GM12878 (cell line): ENCODE measurements at regions not wholly inside any gene's neighbourhood (a gene's known extent, or its start where the extent isn't known, plus 50 kb on each side); places are given as distances from the start of the nearest gene placed in this dataset.

ENCODE experiments used
- ATF7 ChIP-seq: fragments of 450-650 bp; IDR thresholded peaks from 2 replicates; pipeline ENCODE4 v1.6.1; 2016; ENCODE audit warnings: low read depth, mild to moderate bottlenecking
- FOXK2 ChIP-seq: fragments of 450-650 bp; IDR thresholded peaks from 2 replicates; pipeline ENCODE4 v1.6.1; 2017; ENCODE audit warnings: mild to moderate bottlenecking, moderate library complexity
- IKZF1 ChIP-seq: fragments of 450-650 bp; conservative IDR thresholded peaks from 2 replicates; pipeline ENCODE4 v1.6.1; 2017; ENCODE audit warnings: antibody characterized with exemption, mild to moderate bottlenecking
- MYC ChIP-seq: IDR thresholded peaks from 2 replicates; pipeline ENCODE4 v1.6.1; 2011; ENCODE audit warnings: mild to moderate bottlenecking, low read length, moderate library complexity, inconsistent platforms; ENCODE audit not compliant: insufficient read depth, insufficient replicate concordance, insufficient read length, severe bottlenecking
- NR2F1 ChIP-seq: fragments of 450-650 bp; conservative IDR thresholded peaks from 2 replicates; pipeline ENCODE4 v1.6.1; 2017; ENCODE audit warnings: mild to moderate bottlenecking
- SIN3A ChIP-seq: IDR thresholded peaks from 2 replicates; pipeline ENCODE4 v1.6.1; 2012; ENCODE audit warnings: low read depth, low read length, improper control_type of control experiment
- TF ChIP-seq, protein P1 (sequence below): IDR thresholded peaks from 2 replicates; pipeline ENCODE4 v1.6.1; 2012; ENCODE audit warnings: low read length, inconsistent platforms
- TF ChIP-seq, protein P2 (sequence below): fragments of 150-350 bp; IDR thresholded peaks from 2 replicates; pipeline ENCODE4 v1.6.1; 2016; ENCODE audit warnings: low read depth, low read length

DNA sequence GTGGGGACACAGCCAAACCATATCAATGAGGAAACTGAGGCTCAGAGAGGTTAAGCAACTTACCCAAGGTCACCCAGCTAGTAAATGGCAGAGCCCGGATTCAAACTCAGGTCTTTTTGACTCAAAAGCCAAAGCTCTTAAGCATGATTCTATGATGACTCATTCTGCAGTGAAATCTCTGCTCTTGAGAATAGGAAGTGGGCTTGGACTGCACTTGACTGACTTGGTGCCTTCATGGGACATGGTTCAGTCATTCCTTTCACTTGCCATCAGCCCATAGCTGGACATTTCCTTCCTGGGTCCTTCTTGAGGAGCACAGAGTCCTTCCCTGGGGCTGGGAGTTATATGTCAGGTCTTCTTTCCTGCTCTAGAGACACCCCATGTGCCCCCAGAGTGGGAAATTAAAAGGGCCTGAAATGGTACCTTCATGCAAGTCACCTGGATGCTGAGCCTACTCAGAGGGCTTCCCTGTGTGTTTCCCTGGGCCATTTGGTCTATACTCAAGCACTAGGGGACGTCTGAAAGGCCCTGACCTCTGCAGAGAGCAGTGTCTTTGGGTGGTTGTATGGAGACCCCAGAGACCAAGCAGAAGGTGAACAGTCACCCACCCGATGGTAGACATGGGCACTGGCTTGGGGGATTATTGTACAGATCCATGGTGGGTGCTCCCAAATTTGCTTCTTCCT, 62.4 kb upstream of the SDK1 start:
- TF ChIP-seq SIN3A (no peak), NR2F1 (no peak), ATF7 (no peak), MYC (no peak), FOXK2 (no peak), IKZF1 (no peak)
- TF ChIP-seq, protein P1, sequence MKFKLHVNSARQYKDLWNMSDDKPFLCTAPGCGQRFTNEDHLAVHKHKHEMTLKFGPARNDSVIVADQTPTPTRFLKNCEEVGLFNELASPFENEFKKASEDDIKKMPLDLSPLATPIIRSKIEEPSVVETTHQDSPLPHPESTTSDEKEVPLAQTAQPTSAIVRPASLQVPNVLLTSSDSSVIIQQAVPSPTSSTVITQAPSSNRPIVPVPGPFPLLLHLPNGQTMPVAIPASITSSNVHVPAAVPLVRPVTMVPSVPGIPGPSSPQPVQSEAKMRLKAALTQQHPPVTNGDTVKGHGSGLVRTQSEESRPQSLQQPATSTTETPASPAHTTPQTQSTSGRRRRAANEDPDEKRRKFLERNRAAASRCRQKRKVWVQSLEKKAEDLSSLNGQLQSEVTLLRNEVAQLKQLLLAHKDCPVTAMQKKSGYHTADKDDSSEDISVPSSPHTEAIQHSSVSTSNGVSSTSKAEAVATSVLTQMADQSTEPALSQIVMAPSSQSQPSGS = no peak
- TF ChIP-seq, protein P2, sequence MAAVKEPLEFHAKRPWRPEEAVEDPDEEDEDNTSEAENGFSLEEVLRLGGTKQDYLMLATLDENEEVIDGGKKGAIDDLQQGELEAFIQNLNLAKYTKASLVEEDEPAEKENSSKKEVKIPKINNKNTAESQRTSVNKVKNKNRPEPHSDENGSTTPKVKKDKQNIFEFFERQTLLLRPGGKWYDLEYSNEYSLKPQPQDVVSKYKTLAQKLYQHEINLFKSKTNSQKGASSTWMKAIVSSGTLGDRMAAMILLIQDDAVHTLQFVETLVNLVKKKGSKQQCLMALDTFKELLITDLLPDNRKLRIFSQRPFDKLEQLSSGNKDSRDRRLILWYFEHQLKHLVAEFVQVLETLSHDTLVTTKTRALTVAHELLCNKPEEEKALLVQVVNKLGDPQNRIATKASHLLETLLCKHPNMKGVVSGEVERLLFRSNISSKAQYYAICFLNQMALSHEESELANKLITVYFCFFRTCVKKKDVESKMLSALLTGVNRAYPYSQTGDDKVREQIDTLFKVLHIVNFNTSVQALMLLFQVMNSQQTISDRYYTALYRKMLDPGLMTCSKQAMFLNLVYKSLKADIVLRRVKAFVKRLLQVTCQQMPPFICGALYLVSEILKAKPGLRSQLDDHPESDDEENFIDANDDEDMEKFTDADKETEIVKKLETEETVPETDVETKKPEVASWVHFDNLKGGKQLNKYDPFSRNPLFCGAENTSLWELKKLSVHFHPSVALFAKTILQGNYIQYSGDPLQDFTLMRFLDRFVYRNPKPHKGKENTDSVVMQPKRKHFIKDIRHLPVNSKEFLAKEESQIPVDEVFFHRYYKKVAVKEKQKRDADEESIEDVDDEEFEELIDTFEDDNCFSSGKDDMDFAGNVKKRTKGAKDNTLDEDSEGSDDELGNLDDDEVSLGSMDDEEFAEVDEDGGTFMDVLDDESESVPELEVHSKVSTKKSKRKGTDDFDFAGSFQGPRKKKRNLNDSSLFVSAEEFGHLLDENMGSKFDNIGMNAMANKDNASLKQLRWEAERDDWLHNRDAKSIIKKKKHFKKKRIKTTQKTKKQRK = no peak
